ENCODE measurements at regions not wholly inside any gene's neighbourhood (a gene's known extent, or its start where the extent isn't known, plus 50 kb on each side); places are given as distances from the start of the nearest gene placed in this dataset.

GRCh38 chr2:14925471-14925870 lies 293.0 kb downstream of the LRATD1 start:
- H3K9ac ChIP-seq: no peak overlapping the region
- no peak overlapping the region for H3K27ac ChIP-seq
- H4K20me1 ChIP-seq: no peaks in the 10 kb centered on the region
- H3K4me3 ChIP-seq: no peak overlapping the region
- H3K9me3 ChIP-seq: no peaks in the 10 kb centered on the region
- H3K4me1 ChIP-seq: no peaks in the 10 kb centered on the region
- no peak overlapping the region for H3K4me2 ChIP-seq
- H3K27me3 ChIP-seq: no peaks in the 10 kb centered on the region
- TF ChIP-seq Cebpa-rat (IDR thresholded peaks at IDR 0.05): no peak
- H3K36me3 ChIP-seq: no peaks in the 10 kb centered on the region

DNA sequence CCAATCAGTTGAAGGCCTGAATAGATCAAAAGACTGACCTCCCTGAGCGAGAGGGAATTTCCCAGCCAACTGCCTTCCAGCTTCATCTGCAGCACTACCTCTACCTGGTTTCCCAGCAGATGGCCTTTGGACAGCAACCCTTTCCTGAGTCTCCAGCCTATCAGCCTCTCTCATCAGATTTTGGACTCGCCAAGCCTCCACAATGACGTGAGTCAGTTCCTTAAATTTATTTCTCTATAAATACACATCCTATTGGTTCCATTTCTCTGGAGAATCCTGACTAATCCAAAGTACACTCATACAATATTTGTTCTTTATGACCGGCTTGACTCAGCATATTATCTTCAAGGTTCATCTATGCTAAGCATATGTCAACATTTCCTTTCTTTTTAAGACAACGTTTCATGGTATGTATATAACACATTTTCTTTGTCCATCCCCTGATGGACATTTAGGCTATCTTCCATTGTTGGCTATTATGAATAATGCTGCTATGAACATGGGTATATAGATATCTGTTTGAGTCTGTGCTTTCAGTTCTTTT lies 294.6 kb downstream of the LRATD1 start:
- Histone ChIP-seq H3K9ac (no peak overlapping the region), H3K36me3 (no peaks in the 10 kb centered on the region), H4K20me1 (no peaks in the 10 kb centered on the region), H3K27me3 (no peaks in the 10 kb centered on the region), H3K27ac (no peak overlapping the region), H3K4me1 (no peaks in the 10 kb centered on the region), H3K9me3 (no peaks in the 10 kb centered on the region), H3K4me3 (no peak overlapping the region), H3K4me2 (no peak overlapping the region)
- no peak for TF ChIP-seq Cebpa-rat (IDR thresholded peaks at IDR 0.05)

DNA sequence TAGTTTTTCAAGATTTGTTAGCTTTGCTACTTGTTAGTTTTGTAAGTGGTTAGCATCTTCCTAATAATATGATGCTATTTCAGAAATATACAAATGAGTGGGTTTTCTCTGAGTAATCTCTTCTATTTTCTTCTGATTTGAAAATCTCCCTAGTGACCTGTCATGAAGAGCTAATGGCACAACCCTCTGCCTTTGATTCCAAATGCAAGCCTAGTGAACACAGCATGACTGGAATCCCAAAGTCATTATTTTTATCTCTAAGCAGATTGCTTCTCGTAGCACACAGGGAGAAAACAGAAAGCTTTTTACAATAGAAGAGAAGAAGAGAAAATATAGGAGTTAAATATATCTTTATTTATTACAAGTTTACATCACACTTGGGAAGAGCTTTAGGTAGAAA lies 295.5 kb downstream of the LRATD1 start:
- Histone ChIP-seq H4K20me1 (no peaks in the 10 kb centered on the region), H3K4me1 (no peaks in the 10 kb centered on the region), H3K36me3 (no peaks in the 10 kb centered on the region), H3K27me3 (no peaks in the 10 kb centered on the region), H3K4me2 (no peak overlapping the region), H3K9ac (no peak overlapping the region), H3K4me3 (no peak overlapping the region), H3K27ac (no peak overlapping the region), H3K9me3 (no peaks in the 10 kb centered on the region)
- TF ChIP-seq Cebpa-rat (IDR thresholded peaks at IDR 0.05): no peak

GRCh38 chr2:14930441-14930840 lies 297.9 kb downstream of the LRATD1 start:
- H3K4me3 ChIP-seq: no peak overlapping the region
- H3K36me3 ChIP-seq: no peaks in the 10 kb centered on the region
- H3K9ac ChIP-seq: no peak overlapping the region
- no peak overlapping the region for H3K27ac ChIP-seq
- no peak for TF ChIP-seq Cebpa-rat (IDR thresholded peaks at IDR 0.05)
- H4K20me1 ChIP-seq: no peaks in the 10 kb centered on the region
- H3K9me3 ChIP-seq: no peaks in the 10 kb centered on the region
- no peaks in the 10 kb centered on the region for H3K4me1 ChIP-seq
- no peak overlapping the region for H3K4me2 ChIP-seq
- no peaks in the 10 kb centered on the region for H3K27me3 ChIP-seq

DNA sequence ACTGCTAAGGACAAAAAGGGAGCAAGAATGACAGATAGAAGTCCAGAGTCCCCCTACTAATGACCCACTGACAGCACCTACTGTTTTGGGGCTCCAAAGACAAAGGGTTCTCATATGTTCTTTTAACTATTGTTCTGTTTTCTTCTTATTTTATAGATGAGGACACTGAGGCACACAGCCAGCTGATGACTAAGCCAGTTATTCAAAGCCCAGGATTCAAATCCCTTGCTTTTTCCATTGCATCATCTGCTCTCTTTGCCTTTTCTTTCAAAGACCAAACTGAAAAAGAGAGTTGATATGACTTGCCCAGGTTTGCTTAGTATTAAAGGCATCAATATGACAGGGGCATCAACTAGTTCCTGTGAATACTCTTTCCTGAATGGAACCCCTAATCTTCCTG lies 299.8 kb downstream of the LRATD1 start:
- no peak overlapping the region for H3K9ac ChIP-seq
- H3K9me3 ChIP-seq: peaks cover 1% of the 10 kb centered on the region
- no peak for TF ChIP-seq Cebpa-rat (IDR thresholded peaks at IDR 0.05)
- H3K27me3 ChIP-seq: no peaks in the 10 kb centered on the region
- H3K4me1 ChIP-seq: no peaks in the 10 kb centered on the region
- H3K27ac ChIP-seq: no peak overlapping the region
- no peaks in the 10 kb centered on the region for H4K20me1 ChIP-seq
- no peak overlapping the region for H3K4me2 ChIP-seq
- H3K4me3 ChIP-seq: no peak overlapping the region
- no peaks in the 10 kb centered on the region for H3K36me3 ChIP-seq

DNA sequence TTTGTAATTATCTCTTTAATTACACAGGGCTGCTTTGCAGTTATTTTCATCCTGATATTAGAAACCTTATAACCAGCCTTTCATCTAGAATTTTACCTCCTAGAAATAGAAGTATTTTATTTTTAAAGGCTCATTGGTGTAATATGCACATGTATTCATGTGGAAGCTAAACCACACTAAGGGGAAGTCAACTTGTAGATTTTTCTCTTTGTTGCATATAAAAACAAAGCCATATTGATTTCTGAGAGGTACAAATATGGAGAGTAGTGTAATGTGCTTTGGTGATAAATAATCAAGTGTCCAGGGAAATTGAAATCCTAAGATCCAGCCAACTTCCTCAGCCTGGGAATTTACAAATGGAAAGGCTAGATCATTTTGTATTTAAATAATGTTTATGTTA lies 301.2 kb downstream of the LRATD1 start:
- Histone ChIP-seq H3K9me3 (peaks cover 7% of the 10 kb centered on the region), H3K27ac (no peak overlapping the region), H3K4me1 (no peaks in the 10 kb centered on the region), H3K36me3 (no peaks in the 10 kb centered on the region), H3K9ac (no peak overlapping the region), H3K4me3 (no peak overlapping the region), H3K4me2 (no peak overlapping the region), H3K27me3 (no peaks in the 10 kb centered on the region), H4K20me1 (no peaks in the 10 kb centered on the region)
- TF ChIP-seq Cebpa-rat (IDR thresholded peaks at IDR 0.05): no peak

DNA sequence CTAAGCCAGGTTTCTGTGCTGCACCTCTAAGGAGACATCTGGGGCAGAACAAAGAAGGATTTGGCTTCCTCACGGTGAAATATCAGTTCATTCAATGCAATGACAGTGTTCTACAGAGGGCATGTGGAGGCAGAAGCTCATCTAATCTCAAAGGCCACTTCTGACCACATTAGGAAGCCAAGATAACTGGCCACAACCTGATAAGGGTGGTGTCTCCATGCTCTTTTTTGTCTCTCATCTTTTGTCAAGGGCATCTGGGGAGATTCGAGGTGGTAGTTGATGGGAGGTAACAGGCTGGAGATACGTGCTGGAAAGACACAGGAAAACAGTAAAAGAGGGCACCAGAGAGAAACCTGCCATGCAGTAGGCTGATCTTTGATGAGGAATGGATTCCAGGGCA lies 303.9 kb downstream of the LRATD1 start:
- no peaks in the 10 kb centered on the region for H4K20me1 ChIP-seq
- H3K4me3 ChIP-seq: no peak overlapping the region
- peaks cover 7% of the 10 kb centered on the region for H3K9me3 ChIP-seq
- H3K36me3 ChIP-seq: no peaks in the 10 kb centered on the region
- no peak overlapping the region for H3K27ac ChIP-seq
- H3K4me1 ChIP-seq: no peaks in the 10 kb centered on the region
- no peak overlapping the region for H3K9ac ChIP-seq
- H3K4me2 ChIP-seq: no peak overlapping the region
- TF ChIP-seq Cebpa-rat (IDR thresholded peaks at IDR 0.05): no peak
- H3K27me3 ChIP-seq: no peaks in the 10 kb centered on the region

DNA sequence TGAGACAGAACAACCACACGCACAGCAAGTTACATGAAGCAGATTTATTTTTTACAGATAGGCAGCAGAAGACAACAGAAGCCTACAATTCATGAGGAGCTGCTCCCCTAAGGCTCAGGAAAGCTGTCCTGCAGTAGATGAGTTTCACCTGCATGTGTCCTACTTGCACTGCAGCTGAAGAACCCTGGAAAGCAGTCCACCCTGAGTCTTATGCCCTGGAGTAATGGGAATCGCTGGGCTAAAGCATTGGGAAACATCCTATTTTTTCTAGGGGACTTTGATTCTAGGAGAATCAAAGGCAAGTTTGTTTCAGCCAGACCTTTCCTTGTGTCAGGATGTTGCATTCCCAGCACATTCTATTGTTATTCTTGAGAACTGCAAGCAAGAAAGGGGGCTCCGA lies 304.8 kb downstream of the LRATD1 start:
- Histone ChIP-seq H3K27me3 (no peaks in the 10 kb centered on the region), H3K36me3 (no peaks in the 10 kb centered on the region), H3K4me3 (no peak overlapping the region), H4K20me1 (no peaks in the 10 kb centered on the region), H3K9me3 (peaks cover 7% of the 10 kb centered on the region), H3K27ac (no peak overlapping the region), H3K4me1 (no peaks in the 10 kb centered on the region), H3K9ac (no peak overlapping the region), H3K4me2 (no peak overlapping the region)
- no peak for TF ChIP-seq Cebpa-rat (IDR thresholded peaks at IDR 0.05)

DNA sequence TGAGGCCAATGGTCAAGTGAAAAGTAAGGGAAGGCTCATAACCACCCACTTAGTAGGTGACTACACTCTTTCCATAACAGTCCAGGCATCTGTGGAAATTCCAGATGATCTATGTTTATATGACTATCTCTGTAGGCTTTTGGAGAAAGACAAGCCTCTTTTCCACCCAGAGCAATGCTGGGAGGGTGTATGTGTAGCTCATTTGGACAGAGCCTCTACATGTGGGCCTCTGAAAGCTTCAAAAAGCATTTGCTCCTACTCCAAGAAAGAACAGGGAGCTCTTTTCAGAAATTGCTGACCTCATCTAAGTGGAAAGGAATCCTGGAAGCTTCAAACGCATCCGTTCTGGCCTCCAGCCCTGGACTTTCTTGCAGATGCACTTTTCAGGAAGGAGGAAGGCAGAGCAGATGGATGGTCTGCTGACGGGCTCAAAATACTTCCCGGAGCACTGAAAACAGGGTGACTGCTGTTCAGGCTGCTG lies 308.7 kb downstream of the LRATD1 start:
- Histone ChIP-seq H3K4me3 (no peak overlapping the region), H3K9me3 (peaks cover 7% of the 10 kb centered on the region), H4K20me1 (no peaks in the 10 kb centered on the region), H3K27ac (no peak overlapping the region), H3K9ac (no peak overlapping the region), H3K36me3 (no peaks in the 10 kb centered on the region), H3K27me3 (no peaks in the 10 kb centered on the region; the same call in 1 of the 2 replicates), H3K4me2 (no peak overlapping the region), H3K4me1 (no peaks in the 10 kb centered on the region)
- TF ChIP-seq Cebpa-rat (IDR thresholded peaks at IDR 0.05): no peak

DNA sequence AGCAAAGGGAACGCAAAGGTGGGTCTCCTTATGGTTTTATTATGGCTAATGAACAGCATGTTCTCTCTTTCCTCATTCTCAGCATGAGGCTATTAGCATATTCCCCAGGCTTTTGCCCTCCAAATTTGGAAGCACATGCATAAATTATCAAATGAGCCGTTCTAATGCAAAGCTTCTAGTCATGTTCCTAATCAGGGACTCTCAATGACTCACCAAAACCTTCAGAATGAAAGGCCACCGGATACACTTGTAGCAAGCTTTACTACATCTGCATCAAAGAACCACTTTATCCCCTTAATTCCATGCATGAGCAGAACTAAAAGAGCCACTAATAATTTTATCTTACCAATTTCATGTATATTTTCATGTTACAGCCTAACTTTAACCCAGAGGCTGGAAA lies 310.5 kb downstream of the LRATD1 start:
- H3K27me3 ChIP-seq: no peaks in the 10 kb centered on the region; the same call in 1 of the 2 replicates
- no peak overlapping the region for H3K4me2 ChIP-seq
- H3K9ac ChIP-seq: no peak overlapping the region
- no peaks in the 10 kb centered on the region for H3K9me3 ChIP-seq
- H3K4me1 ChIP-seq: no peaks in the 10 kb centered on the region
- H3K4me3 ChIP-seq: no peak overlapping the region
- H3K27ac ChIP-seq: no peak overlapping the region
- H4K20me1 ChIP-seq: no peaks in the 10 kb centered on the region
- H3K36me3 ChIP-seq: no peaks in the 10 kb centered on the region
- TF ChIP-seq Cebpa-rat (IDR thresholded peaks at IDR 0.05): no peak

Measured in BLaER1 (cell line).